GM12878 (cell line): ENCODE measurements at regions not wholly inside any gene's neighbourhood (a gene's known extent, or its start where the extent isn't known, plus 50 kb on each side); places are given as distances from the start of the nearest gene placed in this dataset.

Experiments used
- ATAC-seq: fragments of 200-7000 bp; cut with Tn5 transposase; 3 replicates; pipeline ENCODE4 v1.9.1; 2020; ENCODE audit warnings: mild to moderate bottlenecking, moderate library complexity
- BruUV-seq: library from RNA; stranded (reverse); fragments of 400-500 nt; replicated peaks from 2 replicates; lab custom pipeline; 2021; lab: Mats Ljungman, UMichigan
- CTCF ChIA-PET: fragments of 300-600 bp; sonication (Branson Sonifier 250); formaldehyde crosslinking; extraction: SDS; loops from one replicate; lab custom pipeline; 2021; ENCODE audit warnings: inconsistent platforms; lab: Yijun Ruan, JAX
- POLR2A ChIA-PET: fragments of 350-600 bp; formaldehyde crosslinking; extraction: SDS; loops from one replicate; lab custom pipeline; 2021; ENCODE audit warnings: inconsistent platforms; lab: Charles Lee
- RAD21 ChIA-PET: fragments of 300-600 bp; sonication (Branson Sonifier 250); formaldehyde crosslinking; loops from one replicate; lab custom pipeline; 2023; ENCODE audit warnings: antibody characterized with exemption; ENCODE audit not compliant: unreplicated experiment; lab: Charles Lee
- SMC1A ChIA-PET: fragments of 300-600 bp; sonication (Branson Sonifier 250); formaldehyde crosslinking; loops from one replicate; lab custom pipeline; 2023; ENCODE audit not compliant: unreplicated experiment, uncharacterized antibody; lab: Charles Lee
- DNase-seq: peaks from one replicate; pipeline ENCODE4 v3.0.0-alpha.2; 2011; ENCODE audit warnings: low read depth, low spot score
- FAIRE-seq: peaks from 3 replicates; lab custom pipeline; 2011; peaks lifted over from hg19 to GRCh38; lab: Jason Lieb, UNC
- H2AFZ ChIP-seq: 2 replicates; pipeline ENCODE4 v1.6.0; 2011; ENCODE audit warnings: low read depth, low read length, control low read depth; ENCODE audit not compliant: control insufficient read depth
- H3K27ac ChIP-seq: 2 replicates; pipeline ENCODE4 v1.5.1; 2011; ENCODE audit warnings: control low read depth; ENCODE audit not compliant: control insufficient read depth, insufficient read depth
- H3K27me3 ChIP-seq, 2 experiments: replicated peaks in 1 of 2; 2 replicates each; pipeline versions ENCODE4 v1.6.0 to v1.6.1; 2011; ENCODE audit warnings: low read length in 1 of 2; ENCODE audit not compliant: control insufficient read depth in 2 of 2, insufficient read depth in 2 of 2
- H3K36me3 ChIP-seq, 2 experiments: 2 replicates each; pipeline ENCODE4 v1.5.1; 2011; ENCODE audit warnings: low read length in 1 of 2; ENCODE audit not compliant: control insufficient read depth in 2 of 2, insufficient read depth in 2 of 2
- H3K4me1 ChIP-seq: 2 replicates; pipeline ENCODE4 v1.6.1; 2011; ENCODE audit warnings: mild to moderate bottlenecking, low read length, moderate library complexity, mixed read lengths; ENCODE audit not compliant: control insufficient read depth, insufficient read depth
- H3K4me2 ChIP-seq: 2 replicates; pipeline ENCODE4 v1.6.0; 2011; ENCODE audit warnings: control low read depth; ENCODE audit not compliant: control insufficient read depth, insufficient read depth
- H3K4me3 ChIP-seq: fragments of 200-600 bp; sonication (generic); 2 replicates; pipeline ENCODE4 v1.5.1; 2016
- H3K79me2 ChIP-seq: 2 replicates; pipeline ENCODE4 v1.6.0; 2011; ENCODE audit warnings: low read length; ENCODE audit not compliant: control insufficient read depth, insufficient read depth
- H3K9ac ChIP-seq: 2 replicates; pipeline ENCODE4 v1.8.0; 2011; ENCODE audit warnings: low read length, control low read depth, mixed read lengths; ENCODE audit not compliant: control insufficient read depth, insufficient read depth
- H3K9me3 ChIP-seq: replicated peaks from 3 replicates; pipeline ENCODE4 v1.5.1; 2011; ENCODE audit warnings: mild to moderate bottlenecking, low read length; ENCODE audit not compliant: control insufficient read depth, insufficient read depth
- H4K20me1 ChIP-seq: 2 replicates; pipeline ENCODE4 v1.6.0; 2011; ENCODE audit not compliant: control insufficient read depth, insufficient read depth
- ASH2L ChIP-seq: fragments of 300-600, 200-600 bp; sonication (generic); IDR thresholded peaks from 2 replicates; pipeline ENCODE4 v1.6.1; 2017; ENCODE audit warnings: low read depth, mild to moderate bottlenecking, borderline replicate concordance
- ATF7 ChIP-seq: fragments of 450-650 bp; IDR thresholded peaks from 2 replicates; pipeline ENCODE4 v1.6.1; 2016; ENCODE audit warnings: low read depth, mild to moderate bottlenecking
- CEBPB ChIP-seq, 2 experiments: fragments of 150-350 bp in 1 of 2; IDR thresholded peaks; 2 replicates each; pipeline ENCODE4 v1.6.1; 2012 to 2014; ENCODE audit warnings: low read depth in 2 of 2, low read length in 2 of 2, borderline replicate concordance in 1 of 2, inconsistent platforms in 1 of 2
- DPF2 ChIP-seq: fragments of 450-650 bp; IDR thresholded peaks from 2 replicates; pipeline ENCODE4 v1.6.1; 2017; ENCODE audit warnings: mild to moderate bottlenecking
- FOXK2 ChIP-seq: fragments of 450-650 bp; IDR thresholded peaks from 2 replicates; pipeline ENCODE4 v1.6.1; 2017; ENCODE audit warnings: mild to moderate bottlenecking, moderate library complexity
- GATAD2B ChIP-seq: fragments of 450-650 bp; conservative IDR thresholded peaks from 2 replicates; pipeline ENCODE4 v1.6.1; 2017; ENCODE audit warnings: low read depth, mild to moderate bottlenecking, moderate library complexity
- IKZF2 ChIP-seq, 2 experiments: fragments of 450-650 bp; IDR thresholded peaks; 2 replicates each; pipeline ENCODE4 v1.6.1; 2017; ENCODE audit warnings: mild to moderate bottlenecking in 2 of 2, moderate library complexity in 2 of 2
- MEF2A ChIP-seq: IDR thresholded peaks from 2 replicates; pipeline ENCODE4 v1.6.1; 2011; ENCODE audit warnings: low read depth, mild to moderate bottlenecking, low read length, moderate library complexity; ENCODE audit not compliant: insufficient read depth
- NFYA ChIP-seq: IDR thresholded peaks from 2 replicates; pipeline ENCODE4 v1.6.1; 2011; ENCODE audit warnings: low read depth, mild to moderate bottlenecking, low read length, improper control_type of control experiment, borderline replicate concordance
- RBBP5 ChIP-seq: fragments of 200-600 bp; sonication (generic); conservative IDR thresholded peaks from 2 replicates; pipeline ENCODE4 v1.6.1; 2016
- RELA ChIP-seq: fragments of 450-650 bp; IDR thresholded peaks from 2 replicates; pipeline ENCODE4 v1.8.0; 2014; ENCODE audit warnings: borderline replicate concordance; ENCODE audit not compliant: partially characterized antibody
- RUNX3 ChIP-seq: IDR thresholded peaks from 2 replicates; pipeline ENCODE4 v1.6.1; 2012; ENCODE audit warnings: low read length, inconsistent platforms
- SPI1 ChIP-seq: IDR thresholded peaks from 2 replicates; pipeline ENCODE4 v1.6.1; 2011; ENCODE audit warnings: low read depth, mild to moderate bottlenecking, low read length, moderate library complexity, borderline replicate concordance; ENCODE audit not compliant: insufficient read depth
- WGBS: methylation state at CpG from one replicate; pipeline ENCODE4 v1.1.6; 2016; ENCODE audit warnings: low lambda C conversion rate; ENCODE audit not compliant: insufficient replicate concordance, insufficient coverage; ENCODE audit errors: missing lambda C conversion rate; 5-methylcytosine and 5-hydroxymethylcytosine counted together
- in situ Hi-C: fragments of 300-500 bp; cut with MboI; formaldehyde crosslinking; loops from 9 replicates; pipeline ENCODE4 v1.14.3; 2018; ENCODE audit warnings: mixed read lengths
- intact Hi-C: fragments of 100-400 bp; cut with micrococcal nuclease; formaldehyde crosslinking; loops from one replicate; pipeline ENCODE4 v1.14.2; 2022; ENCODE audit not compliant: unreplicated experiment
- TF ChIP-seq, protein P1 (sequence below), 3 experiments: IDR thresholded peaks in 2 of 3; conservative IDR thresholded peaks in 1 of 3; 2 replicates each; pipeline ENCODE4 v1.5.1; 2011; ENCODE audit warnings: low read depth in 3 of 3, low read length in 3 of 3, mild to moderate bottlenecking in 3 of 3, control low read depth in 2 of 3, moderate library complexity in 2 of 3, inconsistent platforms in 1 of 3, mixed read lengths in 1 of 3; ENCODE audit not compliant: control insufficient read depth in 2 of 3, insufficient read depth in 1 of 3; ENCODE audit errors: extremely low read depth in 1 of 3

DNA sequence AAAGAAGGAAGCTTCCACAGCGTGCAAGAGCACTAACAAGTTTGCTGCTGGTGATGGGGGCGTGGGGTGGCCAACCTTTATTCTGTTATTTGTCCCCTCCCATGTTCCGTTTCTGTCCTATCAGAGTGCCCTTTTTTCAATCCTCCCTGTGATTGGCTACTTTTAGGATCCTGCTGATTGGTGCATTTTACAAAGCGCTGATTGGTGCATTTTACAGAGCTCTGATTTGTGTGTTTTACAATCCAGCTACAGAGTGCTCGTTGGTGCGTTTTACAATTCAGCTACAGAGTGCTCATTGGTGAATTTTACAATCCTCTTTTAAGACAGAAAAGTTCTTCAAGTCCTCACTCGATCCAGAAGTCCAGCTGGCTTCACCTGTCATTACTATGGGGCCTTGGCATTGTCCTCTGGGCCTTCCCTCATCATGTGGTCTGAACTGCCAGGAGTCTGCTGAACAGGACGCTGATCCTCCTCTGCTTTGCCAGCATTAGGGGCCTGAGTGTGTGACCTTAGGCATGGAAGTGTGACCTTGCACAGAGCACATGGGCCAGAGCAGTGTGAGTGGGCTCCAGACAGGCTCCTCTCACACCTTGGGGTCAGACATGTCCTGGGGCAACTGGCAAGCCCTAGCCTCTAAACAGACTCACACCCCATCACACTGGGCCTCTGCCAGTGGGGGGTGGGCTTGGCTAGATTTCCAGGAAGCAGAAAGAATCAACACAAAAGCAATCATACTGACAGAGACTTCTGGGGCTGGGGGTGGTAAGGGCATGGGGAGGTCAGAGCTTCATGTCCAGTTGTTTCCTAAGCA lies 167.4 kb downstream of the PTPN20 start:
- FAIRE-seq (no peak), ATAC-seq (no peak), DNase-seq (no peak)
- H3K36me3 ChIP-seq = no peaks in the 10 kb centered on the region
- H3K27ac ChIP-seq = no peak overlapping the region
- no peaks in the 10 kb centered on the region for H3K4me1 ChIP-seq
- ChIA-PET CTCF (no interaction called here), POLR2A (no interaction called here), SMC1A (no interaction called here), RAD21 (no interaction called here)
- no peak overlapping the region for H3K9ac ChIP-seq
- WGBS = 6% methylated on average over 8 of the region's 8 CpGs
- H3K9me3 ChIP-seq = no peaks in the 10 kb centered on the region; the same call in 2 of the 3 replicates
- no TSS peak for BruUV-seq
- H3K27me3 ChIP-seq = no peaks in the 10 kb centered on the region; a peak in 1 of 4 replicates
- no peaks in the 10 kb centered on the region for H4K20me1 ChIP-seq
- TF ChIP-seq NFYA = no peak
- no peak for TF ChIP-seq GATAD2B
- no peak for TF ChIP-seq MEF2A
- TF ChIP-seq SPI1 = no peak
- no peak for TF ChIP-seq DPF2
- no peak for TF ChIP-seq CEBPB (IDR thresholded peaks at IDR 0.05; ENCODE audit: borderline replicate concordance in 1 of 2, low read depth in 2 of 2, low read length in 2 of 2)
- no peak for TF ChIP-seq ASH2L
- TF ChIP-seq FOXK2 = no peak
- H3K4me3 ChIP-seq = no peak overlapping the region
- no peak overlapping the region for H3K4me2 ChIP-seq
- in situ Hi-C loops (no loop called here), intact Hi-C loops (no loop called here)
- no peaks in the 10 kb centered on the region for H3K79me2 ChIP-seq
- H2AFZ ChIP-seq = no peak overlapping the region

DNA sequence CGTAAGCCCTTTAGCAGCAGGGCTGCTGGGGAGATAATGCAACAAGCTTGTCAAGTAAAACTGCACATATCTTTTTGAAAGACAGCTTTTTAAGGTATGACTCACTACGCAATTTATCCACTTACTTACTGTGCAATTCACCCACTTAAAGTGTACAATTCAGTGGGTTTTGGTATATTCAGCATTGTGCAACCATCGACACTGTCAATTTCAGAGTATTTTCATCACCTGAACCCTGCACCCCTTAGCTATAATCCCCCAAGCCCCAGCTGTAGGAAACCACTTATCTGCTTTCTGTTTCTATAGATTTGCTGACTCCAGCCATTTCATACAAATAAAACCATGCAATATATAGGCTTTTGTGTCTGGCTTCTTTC lies 168.0 kb downstream of the PTPN20 start:
- DNase-seq = no peak
- TF ChIP-seq RBBP5 (no peak), RUNX3 (no peak), ATF7 (no peak), ASH2L (no peak), IKZF2 (IDR thresholded peaks at IDR 0.05) (no peak), RELA (no peak)
- TF ChIP-seq, protein P1, sequence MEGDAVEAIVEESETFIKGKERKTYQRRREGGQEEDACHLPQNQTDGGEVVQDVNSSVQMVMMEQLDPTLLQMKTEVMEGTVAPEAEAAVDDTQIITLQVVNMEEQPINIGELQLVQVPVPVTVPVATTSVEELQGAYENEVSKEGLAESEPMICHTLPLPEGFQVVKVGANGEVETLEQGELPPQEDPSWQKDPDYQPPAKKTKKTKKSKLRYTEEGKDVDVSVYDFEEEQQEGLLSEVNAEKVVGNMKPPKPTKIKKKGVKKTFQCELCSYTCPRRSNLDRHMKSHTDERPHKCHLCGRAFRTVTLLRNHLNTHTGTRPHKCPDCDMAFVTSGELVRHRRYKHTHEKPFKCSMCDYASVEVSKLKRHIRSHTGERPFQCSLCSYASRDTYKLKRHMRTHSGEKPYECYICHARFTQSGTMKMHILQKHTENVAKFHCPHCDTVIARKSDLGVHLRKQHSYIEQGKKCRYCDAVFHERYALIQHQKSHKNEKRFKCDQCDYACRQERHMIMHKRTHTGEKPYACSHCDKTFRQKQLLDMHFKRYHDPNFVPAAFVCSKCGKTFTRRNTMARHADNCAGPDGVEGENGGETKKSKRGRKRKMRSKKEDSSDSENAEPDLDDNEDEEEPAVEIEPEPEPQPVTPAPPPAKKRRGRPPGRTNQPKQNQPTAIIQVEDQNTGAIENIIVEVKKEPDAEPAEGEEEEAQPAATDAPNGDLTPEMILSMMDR (IDR thresholded peaks at IDR 0.05 in 2 of 3, conservative IDR thresholded peaks at IDR 0.05 in 1 of 3; ENCODE audit: control insufficient read depth in 2 of 3, extremely low read depth in 1 of 3, insufficient read depth in 1 of 3, low read depth in 3 of 3, low read length in 3 of 3) = no peak

More for the DNA sequence above, 168.0 kb downstream of the PTPN20 start:
- H3K27ac ChIP-seq = no peak overlapping the region
- FAIRE-seq (no peak), ATAC-seq (no peak)
- H4K20me1 ChIP-seq = no peaks in the 10 kb centered on the region
- H3K36me3 ChIP-seq = no peaks in the 10 kb centered on the region
- in situ Hi-C loops = no loop called here
- ChIA-PET POLR2A (no interaction called here), SMC1A (no interaction called here), CTCF (no interaction called here), RAD21 (no interaction called here)
- H3K9me3 ChIP-seq = no peaks in the 10 kb centered on the region; the same call in 2 of the 3 replicates
- no peak overlapping the region for H3K4me3 ChIP-seq
- intact Hi-C loops = no loop called here
- no peaks in the 10 kb centered on the region for H3K79me2 ChIP-seq
- no peaks in the 10 kb centered on the region; a peak in 1 of 4 replicates for H3K27me3 ChIP-seq
- BruUV-seq = no TSS peak
- no peaks in the 10 kb centered on the region for H3K4me1 ChIP-seq
- no peak overlapping the region for H3K4me2 ChIP-seq
- no peak overlapping the region for H3K9ac ChIP-seq
- 28% methylated on average over 3 of the region's 3 CpGs for WGBS
- no peak overlapping the region for H2AFZ ChIP-seq
